ENCODE measurements at regions not wholly inside any gene's neighbourhood (a gene's known extent, or its start where the extent isn't known, plus 50 kb on each side); places are given as distances from the start of the nearest gene placed in this dataset.

DNA sequence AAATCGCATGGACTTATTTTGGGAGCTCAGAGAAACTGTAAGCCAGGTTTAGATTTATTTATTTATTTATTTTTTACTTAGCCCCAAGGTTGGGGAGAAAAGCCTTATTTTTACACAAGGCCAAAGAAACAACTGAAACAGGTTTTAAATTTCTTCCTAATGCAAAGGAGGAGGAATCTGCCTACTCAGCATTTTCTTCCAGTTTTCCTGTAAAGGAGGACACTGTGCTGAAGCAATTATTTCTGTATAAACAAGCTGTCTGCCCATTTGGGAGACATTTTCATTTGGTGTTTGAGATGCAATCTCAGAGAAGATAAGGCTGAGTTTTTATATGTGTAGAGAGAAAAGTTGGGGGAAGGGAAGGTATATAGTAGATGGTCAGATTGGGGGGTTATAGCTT, 125.0 kb downstream of the ETAA1 start:
- no peak for DNase-seq

DNA sequence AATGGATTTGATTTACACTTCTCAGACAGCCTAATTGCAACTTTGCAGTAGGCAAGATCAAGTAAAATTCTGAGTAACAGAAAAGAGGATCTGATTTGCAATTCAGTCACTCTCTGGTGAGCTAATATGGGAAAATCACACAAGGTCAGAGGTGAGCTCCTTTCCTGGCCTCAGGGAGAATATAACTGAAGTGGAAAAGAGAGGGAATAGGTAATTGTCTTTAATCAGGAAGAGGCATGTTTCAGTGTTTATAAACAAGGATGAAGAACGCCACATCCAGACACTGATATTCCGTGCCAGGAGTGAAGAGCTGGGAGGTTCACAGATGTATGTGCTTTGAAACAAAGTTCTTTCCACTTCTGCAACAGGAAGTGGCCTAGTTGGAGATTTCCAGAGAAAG, 127.1 kb downstream of the ETAA1 start:
- DNase-seq, result no peak

- DNase-seq, result no peak
Observed at GRCh38 chr2:67524777-67525176, 127.6 kb downstream of the ETAA1 start.

DNA sequence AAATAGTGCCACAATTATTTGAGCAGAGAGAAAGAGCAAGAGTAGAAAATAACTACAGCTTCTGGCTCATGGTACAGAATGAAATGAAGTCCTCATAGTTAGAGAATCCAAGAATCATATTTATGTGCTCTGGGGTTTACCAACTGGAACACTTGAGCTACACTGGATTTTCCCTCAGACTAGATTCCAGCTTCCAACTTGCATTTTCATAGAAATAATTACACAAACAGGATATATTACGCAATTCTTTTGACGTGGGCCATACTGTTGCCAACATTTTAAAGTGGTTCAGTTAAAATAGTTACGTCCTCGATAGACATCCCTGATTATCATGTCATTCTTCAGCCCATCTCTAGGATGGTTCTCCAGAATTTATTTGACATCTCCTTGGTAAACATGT, 129.2 kb downstream of the ETAA1 start:
- DNase-seq, result no peak

- DNase-seq, result no peak
Observed at GRCh38 chr2:67528320-67528719, 131.2 kb downstream of the ETAA1 start.

DNA sequence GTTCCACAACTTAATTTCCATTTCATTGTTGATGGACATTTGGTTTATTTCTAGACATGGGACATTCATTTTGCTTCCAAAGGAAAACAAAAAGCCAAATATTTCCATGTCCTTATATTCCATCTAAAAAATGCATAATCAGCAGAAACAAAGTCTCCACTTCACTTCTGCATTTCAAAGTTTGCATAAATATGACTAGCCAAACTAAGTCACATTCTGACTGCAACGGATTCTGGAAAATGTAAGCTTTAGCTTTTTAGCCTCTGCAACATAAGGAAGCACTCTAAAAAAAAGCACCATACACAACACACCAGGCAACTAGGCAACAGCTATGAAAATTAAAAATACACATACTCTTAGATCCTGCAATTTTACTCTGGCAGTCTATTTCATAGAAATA, 135.3 kb downstream of the ETAA1 start:
- DNase-seq, result no peak

GRCh38 chr2:67534745-67535144, 137.6 kb downstream of the ETAA1 start:
- no peak for DNase-seq

DNA sequence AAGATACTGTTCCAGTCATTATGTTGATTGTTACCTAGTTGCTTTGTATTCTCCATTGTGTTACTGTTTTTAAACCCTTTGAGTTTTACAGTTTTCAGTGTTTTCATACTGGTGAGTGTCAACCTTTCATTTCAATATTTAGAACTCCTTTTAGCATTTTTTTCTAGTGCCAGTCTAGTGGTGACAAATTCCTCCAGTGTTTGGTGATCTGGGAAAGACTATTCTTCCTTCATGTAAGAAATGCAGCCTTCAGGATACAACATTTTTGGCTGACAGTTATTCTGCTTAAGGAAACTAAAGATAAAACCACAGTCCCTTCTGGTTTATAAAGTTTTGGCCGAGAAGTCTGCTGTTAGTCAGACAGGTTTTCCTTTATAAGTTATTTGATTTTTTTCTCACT, 143.8 kb downstream of the ETAA1 start:
- DNase-seq, result no peak

GRCh38 chr2:67544286-67544685, 147.2 kb downstream of the ETAA1 start:
- DNase-seq, result no peak

DNA sequence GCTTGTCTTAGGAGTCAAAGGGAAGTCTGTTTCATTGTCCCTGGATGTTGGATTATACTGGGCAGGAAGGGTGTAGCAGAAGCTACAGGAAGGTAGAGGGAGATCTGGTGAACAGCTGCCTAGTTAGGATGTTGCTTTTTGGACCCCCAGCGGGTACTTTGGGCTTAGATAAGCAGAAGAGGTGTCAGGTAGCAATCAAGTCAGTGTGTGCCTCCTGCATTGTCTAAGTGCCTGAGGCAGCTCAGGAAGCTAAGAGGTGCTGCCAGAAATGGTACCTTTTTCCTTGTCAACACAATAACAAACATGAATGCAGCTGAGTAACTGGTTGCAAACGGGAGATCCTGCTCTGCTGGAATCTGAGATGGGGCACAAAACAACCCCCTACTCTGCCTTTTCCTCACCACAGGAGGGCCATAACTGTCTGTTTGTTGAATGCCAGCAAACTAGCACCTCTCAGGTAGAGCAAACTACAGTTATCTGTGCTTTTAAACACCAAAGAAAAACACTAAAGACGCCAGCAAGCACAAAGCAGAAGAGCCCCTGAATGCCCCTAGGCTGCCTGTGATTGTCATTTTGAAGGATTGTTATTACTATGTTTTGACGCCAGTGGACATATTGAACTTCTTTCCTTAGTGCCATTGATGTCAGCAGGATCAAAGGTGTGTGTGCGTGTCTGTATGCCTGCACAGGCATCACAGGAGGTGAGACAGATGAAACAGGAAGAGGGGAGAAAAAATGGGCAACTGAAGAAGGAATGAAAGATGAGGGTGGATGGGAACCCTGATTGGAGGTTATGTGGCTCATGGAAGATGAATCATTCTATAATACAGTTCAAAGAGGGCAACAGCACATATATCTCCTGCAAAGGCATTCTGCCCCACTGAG, 151.4 kb downstream of the ETAA1 start:
- no peak for DNase-seq

- DNase-seq, result no peak
Observed at GRCh38 chr2:67559156-67559555, 162.0 kb downstream of the ETAA1 start.

DNA sequence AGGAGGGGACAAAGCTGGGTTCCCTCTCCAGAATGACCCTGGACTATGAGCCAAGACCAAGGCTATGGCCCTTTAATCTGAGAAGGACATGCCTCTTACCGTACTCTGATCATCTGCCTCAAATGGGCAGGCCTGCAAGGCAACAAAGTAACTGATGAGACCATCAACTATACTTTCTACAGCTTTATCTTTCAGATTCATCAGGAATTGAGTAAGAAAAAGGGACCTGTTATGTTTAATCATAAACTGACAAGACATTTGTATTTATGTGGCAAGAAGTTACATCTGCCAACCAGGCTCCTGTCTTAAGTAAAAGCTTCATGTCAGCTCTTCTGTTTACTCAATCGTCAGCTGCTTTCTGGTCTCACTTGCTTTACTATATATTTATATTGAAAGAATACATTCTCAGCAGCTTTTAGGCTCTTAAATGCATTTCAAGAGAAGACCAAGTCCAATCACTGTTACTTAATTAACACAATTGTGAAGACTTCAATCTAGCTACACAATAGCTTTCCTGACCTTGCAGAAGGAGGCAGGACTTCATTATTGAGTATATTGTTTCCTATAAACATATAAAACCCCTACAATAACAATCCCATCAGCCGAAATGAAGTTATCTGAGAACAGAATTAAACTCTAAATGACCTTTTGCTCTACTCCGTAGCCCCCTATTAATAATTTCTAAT, 163.8 kb downstream of the ETAA1 start:
- DNase-seq, result no peak

DNA sequence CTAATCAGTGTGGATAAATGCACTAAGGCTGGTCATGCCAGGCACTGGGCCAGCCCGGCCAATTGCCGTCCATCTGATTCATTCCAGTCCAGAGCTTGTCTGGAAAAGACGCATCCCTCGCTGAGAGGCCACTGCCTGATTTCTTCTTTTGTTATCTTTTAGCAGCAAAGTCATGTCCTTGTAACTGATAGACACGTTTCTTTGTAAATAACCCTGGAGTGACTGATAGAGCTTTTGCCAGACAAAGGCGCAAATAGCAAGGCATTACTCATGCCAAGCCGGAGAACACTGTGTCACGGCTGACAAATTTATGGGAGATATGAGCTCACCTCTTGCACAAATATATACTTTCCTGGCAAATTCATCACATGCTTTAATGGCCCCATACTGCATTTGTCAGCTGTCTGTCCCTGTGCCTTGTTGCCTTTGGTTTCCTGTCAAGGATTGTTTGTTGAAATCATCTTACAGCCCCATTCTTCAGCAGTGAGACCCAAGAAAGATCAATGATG, 164.4 kb downstream of the ETAA1 start:
- DNase-seq, result no peak

- no peak for DNase-seq
Observed at GRCh38 chr2:67564076-67564475, 166.9 kb downstream of the ETAA1 start.

- no peak for DNase-seq
Observed at GRCh38 chr2:67564626-67565025, 167.5 kb downstream of the ETAA1 start.

DNA sequence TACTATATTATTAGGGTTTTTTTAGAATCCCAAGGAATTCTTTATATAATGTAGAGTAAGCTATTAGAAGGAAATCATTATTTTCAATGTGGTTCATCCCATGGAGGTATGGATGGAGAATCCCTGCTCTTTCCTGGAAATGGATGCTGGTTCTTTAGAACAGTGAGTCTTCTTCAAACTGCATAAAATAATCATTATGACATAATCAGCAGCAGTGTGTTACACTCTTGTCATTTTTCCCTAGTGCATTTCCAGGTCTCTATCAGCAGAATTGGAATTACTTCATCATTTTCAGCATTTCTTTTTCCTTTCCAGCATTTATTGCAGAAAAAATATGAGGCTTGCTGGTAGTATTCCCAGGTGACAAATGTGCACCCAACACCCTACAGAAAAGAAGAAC, 168.1 kb downstream of the ETAA1 start:
- no peak for DNase-seq

DNA sequence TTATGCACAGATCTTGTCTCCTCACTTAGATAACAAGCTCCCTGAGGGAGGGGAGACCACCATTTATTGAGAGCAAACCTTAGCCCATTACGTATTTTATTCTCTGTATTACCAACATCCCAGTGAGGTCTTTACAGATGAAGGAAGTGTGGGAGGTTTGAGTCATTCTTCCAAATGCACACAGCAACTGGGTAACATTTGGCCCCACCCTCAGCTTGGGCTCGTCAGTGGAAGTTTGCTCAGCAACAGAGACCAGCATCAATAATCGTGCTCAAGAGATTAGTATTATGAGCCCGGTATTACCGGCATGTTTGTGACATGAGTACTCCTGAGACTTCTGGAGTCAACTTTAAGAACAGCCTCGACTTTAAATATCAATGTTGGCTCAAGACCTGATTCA, 168.6 kb downstream of the ETAA1 start:
- DNase-seq, result no peak

- DNase-seq, result no peak
Observed at GRCh38 chr2:67566285-67566684, 169.2 kb downstream of the ETAA1 start.

- no peak for DNase-seq
Observed at GRCh38 chr2:67566958-67567635, 170.0 kb downstream of the ETAA1 start.

DNA sequence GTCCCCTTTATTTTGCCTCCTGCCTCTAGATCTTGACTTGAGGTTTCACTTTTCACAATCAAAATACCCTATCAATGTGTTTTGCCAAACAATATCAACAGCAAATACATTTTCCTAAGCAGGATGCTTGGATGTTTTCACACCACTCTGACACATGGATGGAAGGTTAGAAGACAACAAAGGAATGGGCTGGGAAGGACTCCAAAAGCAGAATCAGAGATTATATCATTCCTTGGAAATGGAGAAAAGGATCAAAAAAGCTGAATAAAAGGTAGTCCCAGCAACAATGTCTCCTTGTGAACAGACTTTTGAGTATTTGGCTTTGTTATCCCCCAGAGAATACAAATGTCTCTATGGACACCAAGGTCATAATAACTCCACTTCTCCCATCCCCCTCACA, 170.8 kb downstream of the ETAA1 start:
- no peak for DNase-seq

- DNase-seq, result no peak
Observed at GRCh38 chr2:67570611-67571010, 173.5 kb downstream of the ETAA1 start.

DNA sequence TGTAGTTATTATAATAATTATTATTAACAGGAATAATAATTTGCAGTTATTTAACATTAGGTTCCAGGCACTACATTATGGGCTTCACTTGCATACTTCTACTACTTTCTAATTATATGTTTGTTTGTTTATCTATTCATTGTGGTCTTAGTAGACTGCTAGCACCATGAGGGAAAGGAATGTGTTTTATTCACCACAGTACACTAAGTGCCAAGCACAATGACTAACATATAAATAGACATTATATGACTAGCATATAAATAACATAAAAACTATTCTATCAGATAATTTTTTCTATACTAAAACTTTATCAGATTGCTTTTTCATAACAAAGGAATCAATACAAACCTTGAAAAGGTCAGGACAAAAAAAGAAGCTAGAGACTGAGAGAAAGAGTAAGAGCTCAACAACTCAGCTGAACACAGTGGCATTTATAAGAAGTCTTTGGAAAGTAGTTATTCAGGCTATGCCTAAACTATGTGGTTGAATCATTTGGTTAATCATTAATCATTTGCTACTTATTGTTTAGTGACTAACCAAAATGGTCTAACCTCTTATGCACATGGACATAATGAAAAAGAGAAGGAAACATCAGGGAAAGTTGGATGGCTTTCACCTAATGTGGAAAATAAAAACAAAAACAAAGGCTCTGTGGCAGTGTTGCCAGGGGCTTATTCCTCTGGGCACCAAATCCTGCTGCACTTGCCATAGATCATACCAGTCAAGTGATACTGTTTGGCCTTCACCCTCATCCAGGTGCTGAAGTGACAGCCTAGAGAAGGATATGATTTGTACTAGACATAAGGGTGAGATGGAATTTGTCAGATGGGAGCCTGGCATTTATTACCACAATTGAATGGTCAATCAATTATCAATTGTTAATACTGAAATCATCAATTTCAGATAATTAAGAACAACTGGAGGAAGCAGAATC, 174.9 kb downstream of the ETAA1 start:
- no peak for DNase-seq
